ENCODE measurements at regions not wholly inside any gene's neighbourhood (a gene's known extent, or its start where the extent isn't known, plus 50 kb on each side); places are given as distances from the start of the nearest gene placed in this dataset.

GRCh38 chr10:124886610-124887009 lies 55.3 kb upstream of the ZRANB1 start:
- no peak for TF ChIP-seq POLR2A (IDR thresholded peaks at IDR 0.05)
- TF ChIP-seq, protein P1, sequence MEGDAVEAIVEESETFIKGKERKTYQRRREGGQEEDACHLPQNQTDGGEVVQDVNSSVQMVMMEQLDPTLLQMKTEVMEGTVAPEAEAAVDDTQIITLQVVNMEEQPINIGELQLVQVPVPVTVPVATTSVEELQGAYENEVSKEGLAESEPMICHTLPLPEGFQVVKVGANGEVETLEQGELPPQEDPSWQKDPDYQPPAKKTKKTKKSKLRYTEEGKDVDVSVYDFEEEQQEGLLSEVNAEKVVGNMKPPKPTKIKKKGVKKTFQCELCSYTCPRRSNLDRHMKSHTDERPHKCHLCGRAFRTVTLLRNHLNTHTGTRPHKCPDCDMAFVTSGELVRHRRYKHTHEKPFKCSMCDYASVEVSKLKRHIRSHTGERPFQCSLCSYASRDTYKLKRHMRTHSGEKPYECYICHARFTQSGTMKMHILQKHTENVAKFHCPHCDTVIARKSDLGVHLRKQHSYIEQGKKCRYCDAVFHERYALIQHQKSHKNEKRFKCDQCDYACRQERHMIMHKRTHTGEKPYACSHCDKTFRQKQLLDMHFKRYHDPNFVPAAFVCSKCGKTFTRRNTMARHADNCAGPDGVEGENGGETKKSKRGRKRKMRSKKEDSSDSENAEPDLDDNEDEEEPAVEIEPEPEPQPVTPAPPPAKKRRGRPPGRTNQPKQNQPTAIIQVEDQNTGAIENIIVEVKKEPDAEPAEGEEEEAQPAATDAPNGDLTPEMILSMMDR (IDR thresholded peaks at IDR 0.05): no peak
